ENCODE measurements at regions not wholly inside any gene's neighbourhood (a gene's known extent, or its start where the extent isn't known, plus 50 kb on each side); places are given as distances from the start of the nearest gene placed in this dataset.

GRCh38 chr22:27303718-27304117 is 497.8 kb downstream of the MN1 start:
- H3K36me3 Mint-ChIP-seq (ENCODE audit: insufficient read depth, unreplicated experiment), result no peaks in the 10 kb centered on the region
- no TSS peak for BruUV-seq (replicated peaks)
- H3K9me3 Mint-ChIP-seq (ENCODE audit: unreplicated experiment), result peaks cover 10% of the 10 kb centered on the region
- POLR2A ChIA-PET, result no interaction called here
- no peaks in the 10 kb centered on the region for H3K4me1 Mint-ChIP-seq (ENCODE audit: insufficient read depth, unreplicated experiment)
- no peak for DNase-seq (ENCODE audit: unreplicated experiment)
- intact Hi-C loops (cut with micrococcal nuclease), result no loop called here
- TF ChIP-seq CTCF (IDR thresholded peaks at IDR 0.05; ENCODE audit: unreplicated experiment), result no peak
- H3K27ac Mint-ChIP-seq (ENCODE audit: low read depth, unreplicated experiment), result no peak overlapping the region
- no peak overlapping the region for H3K4me3 Mint-ChIP-seq (ENCODE audit: unreplicated experiment)
- CTCF ChIA-PET, result interaction anchor here (0.5 to 0.7 kb wide), 2 partner anchors 548 to 899 kb away, joined by 3 read pairs; no protein-coding TSS in a partner anchor
- peaks cover 17% of the 10 kb centered on the region for H3K27me3 Mint-ChIP-seq (ENCODE audit: insufficient read depth, unreplicated experiment)

- Mint-ChIP-seq H3K36me3 (ENCODE audit: insufficient read depth, unreplicated experiment) (no peaks in the 10 kb centered on the region), H3K27me3 (ENCODE audit: insufficient read depth, unreplicated experiment) (peaks cover 17% of the 10 kb centered on the region), H3K27ac (ENCODE audit: low read depth, unreplicated experiment) (no peak overlapping the region), H3K9me3 (ENCODE audit: unreplicated experiment) (peaks cover 10% of the 10 kb centered on the region), H3K4me3 (ENCODE audit: unreplicated experiment) (no peak overlapping the region), H3K4me1 (ENCODE audit: insufficient read depth, unreplicated experiment) (no peaks in the 10 kb centered on the region)
- CTCF ChIA-PET, result interaction anchor here (0.6 kb wide), 1 partner anchor 1725 kb away, joined by 3 read pairs; no protein-coding TSS in a partner anchor
- intact Hi-C loops (cut with micrococcal nuclease), result no loop called here
- no TSS peak for BruUV-seq (replicated peaks)
- no peak for TF ChIP-seq CTCF (IDR thresholded peaks at IDR 0.05; ENCODE audit: unreplicated experiment)
- POLR2A ChIA-PET, result no interaction called here
- DNase-seq (ENCODE audit: unreplicated experiment), result no peak
Measured at GRCh38 chr22:27306771-27307170, 494.8 kb downstream of the MN1 start.

GRCh38 chr22:27307545-27308247 is 493.9 kb downstream of the MN1 start:
- POLR2A ChIA-PET, result no interaction called here
- Mint-ChIP-seq H3K4me3 (ENCODE audit: unreplicated experiment) (no peak overlapping the region), H3K4me1 (ENCODE audit: insufficient read depth, unreplicated experiment) (no peaks in the 10 kb centered on the region), H3K36me3 (ENCODE audit: insufficient read depth, unreplicated experiment) (no peaks in the 10 kb centered on the region), H3K27me3 (ENCODE audit: insufficient read depth, unreplicated experiment) (peaks cover 11% of the 10 kb centered on the region), H3K27ac (ENCODE audit: low read depth, unreplicated experiment) (no peak overlapping the region), H3K9me3 (ENCODE audit: unreplicated experiment) (peaks cover 10% of the 10 kb centered on the region)
- intact Hi-C loops (cut with micrococcal nuclease), result no loop called here
- no peak for DNase-seq (ENCODE audit: unreplicated experiment)
- CTCF ChIA-PET, result no interaction called here
- no peak for TF ChIP-seq CTCF (IDR thresholded peaks at IDR 0.05; ENCODE audit: unreplicated experiment)
- no TSS peak for BruUV-seq (replicated peaks)

GRCh38 chr22:27308513-27308912 is 493.0 kb downstream of the MN1 start:
- TF ChIP-seq CTCF (IDR thresholded peaks at IDR 0.05; ENCODE audit: unreplicated experiment), result no peak
- ChIA-PET CTCF (no interaction called here), POLR2A (no interaction called here)
- H3K9me3 Mint-ChIP-seq (ENCODE audit: unreplicated experiment), result peaks cover 10% of the 10 kb centered on the region
- H3K4me3 Mint-ChIP-seq (ENCODE audit: unreplicated experiment), result no peak overlapping the region
- BruUV-seq (replicated peaks), result no TSS peak
- DNase-seq (ENCODE audit: unreplicated experiment), result no peak
- H3K4me1 Mint-ChIP-seq (ENCODE audit: insufficient read depth, unreplicated experiment), result no peaks in the 10 kb centered on the region
- peaks cover 11% of the 10 kb centered on the region for H3K27me3 Mint-ChIP-seq (ENCODE audit: insufficient read depth, unreplicated experiment)
- H3K36me3 Mint-ChIP-seq (ENCODE audit: insufficient read depth, unreplicated experiment), result no peaks in the 10 kb centered on the region
- intact Hi-C loops (cut with micrococcal nuclease), result no loop called here
- H3K27ac Mint-ChIP-seq (ENCODE audit: low read depth, unreplicated experiment), result no peak overlapping the region
